ENCODE measurements at regions not wholly inside any gene's neighbourhood (a gene's known extent, or its start where the extent isn't known, plus 50 kb on each side); places are given as distances from the start of the nearest gene placed in this dataset.
A peak's percentile ranks its signal among the peaks of the same experiment; 100 is the strongest.
"Not testable (repeated sequence)": the region's sequence is repeated elsewhere in the genome, so short reads cannot be mapped to it uniquely, and the experiment has no call there.

DNA sequence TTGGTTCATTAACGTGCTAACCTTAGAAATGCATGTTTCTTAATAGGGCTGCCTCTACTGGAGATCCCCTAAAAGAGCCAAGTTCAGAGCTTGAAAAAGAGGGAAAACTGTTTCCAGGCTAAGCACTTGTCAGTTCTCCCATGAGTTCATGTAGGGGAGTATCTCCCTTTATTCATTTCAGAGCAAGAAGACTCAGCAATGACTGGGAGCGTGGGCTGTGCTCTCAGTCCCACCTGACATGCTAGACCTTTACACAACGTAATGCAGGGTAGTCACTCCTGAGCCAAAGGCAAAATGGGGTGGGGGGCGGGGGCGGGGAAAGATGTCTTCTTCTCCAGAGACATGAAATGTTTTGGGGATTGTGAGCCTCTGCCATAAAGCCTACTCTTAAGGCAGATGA lies 420.1 kb upstream of the MCTP2 start:
- ATAC-seq (no peak), DNase-seq (no peak)
- intact Hi-C loops (cut with micrococcal nuclease): no loop called here

DNA sequence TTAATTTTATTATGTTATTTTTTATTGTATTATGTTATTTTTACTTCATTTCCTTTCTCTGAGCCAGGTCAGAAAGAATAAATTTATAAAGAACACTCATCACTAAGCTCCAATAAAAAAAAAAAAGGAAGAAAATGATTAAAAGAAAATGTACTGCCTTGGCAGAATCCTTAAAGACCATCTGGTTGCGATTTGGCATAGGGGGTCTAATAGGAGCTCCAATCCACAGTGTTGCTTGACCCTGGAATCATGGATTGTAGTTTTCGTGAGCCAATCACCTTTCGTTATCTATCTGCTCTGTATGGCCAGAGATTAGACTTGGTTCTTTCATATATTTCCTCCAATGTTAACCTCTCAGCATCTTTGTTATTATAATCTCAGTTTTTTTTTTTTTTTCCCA lies 421.8 kb upstream of the MCTP2 start:
- DNase-seq: no peak
- intact Hi-C loops (cut with micrococcal nuclease): no loop called here
- no peak for ATAC-seq

DNA sequence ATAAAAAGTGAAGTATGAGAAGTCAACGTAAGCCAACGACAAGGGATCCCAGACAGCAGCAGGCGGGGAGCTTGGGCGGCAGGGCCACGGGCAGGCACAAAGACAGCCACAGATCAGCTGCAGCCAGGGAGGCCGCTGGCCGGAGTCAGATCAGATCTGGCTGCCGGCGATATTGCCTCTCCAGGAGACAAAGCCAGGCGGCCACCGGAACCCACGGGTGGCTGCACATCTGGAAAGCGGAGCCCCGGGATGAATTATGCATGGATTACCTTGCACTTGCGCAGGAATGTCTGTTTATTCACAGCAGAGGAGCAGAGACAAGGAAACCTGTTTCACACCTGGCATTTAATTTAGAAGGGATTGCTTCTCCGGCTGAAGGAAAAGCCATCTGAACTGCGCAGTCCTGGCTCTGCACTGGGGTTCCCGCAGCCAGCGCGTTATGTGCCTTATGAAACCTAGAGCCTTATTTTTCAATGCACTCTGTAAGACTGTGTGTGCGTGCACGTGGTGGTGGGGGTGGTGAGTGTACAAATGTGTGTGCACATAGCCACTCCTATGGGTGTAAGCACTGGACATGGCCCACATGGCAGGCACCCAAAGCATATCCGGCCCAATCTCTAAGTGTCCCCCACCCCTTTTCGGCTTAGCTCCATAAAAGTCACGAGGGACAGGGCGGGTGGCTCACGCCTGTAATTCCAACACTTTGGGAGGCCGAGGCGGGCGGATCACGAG lies 427.8 kb upstream of the MCTP2 start:
- intact Hi-C loops (cut with micrococcal nuclease): no loop called here
- DNase-seq: peak; percentile 47
- ATAC-seq: peak; percentile 89

DNA sequence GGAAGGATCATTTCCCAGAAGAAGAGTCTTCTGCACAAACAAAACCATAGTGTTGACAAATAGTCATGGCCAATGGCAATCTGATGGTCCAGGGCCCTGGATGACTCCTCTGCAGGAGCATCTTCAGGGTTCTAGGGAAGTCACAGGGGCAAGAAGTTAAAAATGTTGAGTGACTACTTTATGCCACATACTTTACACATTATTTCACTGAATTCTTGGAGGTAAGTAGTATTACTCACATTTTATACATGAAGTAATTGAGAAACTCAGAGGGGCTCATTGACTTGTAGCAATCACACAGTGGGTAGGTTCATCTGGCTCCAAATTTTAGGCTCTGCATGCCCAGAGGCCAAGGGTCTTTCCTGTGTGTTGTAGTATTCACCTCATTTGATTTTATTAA lies 430.2 kb upstream of the MCTP2 start:
- DNase-seq (no peak), ATAC-seq (no peak)
- intact Hi-C loops (cut with micrococcal nuclease): no loop called here

DNA sequence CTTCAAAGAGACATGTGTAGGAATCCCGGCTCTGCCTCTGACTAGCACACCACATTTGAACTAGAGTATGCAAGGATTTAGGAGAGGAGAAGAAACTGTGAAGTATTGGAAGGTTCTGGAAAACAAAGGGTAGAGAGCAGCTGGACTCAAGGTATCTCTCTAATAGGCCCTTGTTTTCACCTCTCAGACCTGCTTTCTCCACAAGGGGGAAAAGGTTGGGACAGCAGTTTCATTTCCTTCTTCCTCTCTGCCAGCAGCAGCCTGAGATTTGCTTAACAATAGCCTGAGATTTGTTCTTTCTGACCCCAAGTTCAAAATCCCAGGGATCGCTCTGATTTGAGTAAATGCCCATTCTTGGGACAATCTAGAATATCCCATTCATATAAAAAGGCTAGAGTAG lies 430.6 kb upstream of the MCTP2 start:
- ATAC-seq (no peak), DNase-seq (no peak)
- intact Hi-C loops (cut with micrococcal nuclease): no loop called here

DNA sequence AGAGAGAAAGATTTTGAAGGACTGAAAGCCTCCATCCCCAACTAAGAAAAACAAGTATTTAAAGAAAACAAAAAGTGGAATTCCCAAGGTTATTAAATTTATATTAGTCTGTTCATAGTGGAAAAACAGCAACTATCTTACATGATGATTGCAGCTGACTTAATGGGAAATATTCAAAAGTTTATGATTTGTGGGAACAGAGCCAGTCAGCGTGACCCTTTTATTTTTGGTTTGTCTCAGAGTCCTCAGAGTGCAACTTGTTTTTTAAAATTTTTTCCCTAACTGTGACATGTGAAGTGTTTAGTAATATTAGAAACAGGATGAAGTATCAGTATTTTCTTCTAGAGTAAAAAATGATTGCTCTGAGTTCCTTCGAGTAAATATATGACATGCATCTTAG lies 441.9 kb upstream of the MCTP2 start:
- intact Hi-C loops (cut with micrococcal nuclease): no loop called here
- DNase-seq (no peak), ATAC-seq (no peak)

DNA sequence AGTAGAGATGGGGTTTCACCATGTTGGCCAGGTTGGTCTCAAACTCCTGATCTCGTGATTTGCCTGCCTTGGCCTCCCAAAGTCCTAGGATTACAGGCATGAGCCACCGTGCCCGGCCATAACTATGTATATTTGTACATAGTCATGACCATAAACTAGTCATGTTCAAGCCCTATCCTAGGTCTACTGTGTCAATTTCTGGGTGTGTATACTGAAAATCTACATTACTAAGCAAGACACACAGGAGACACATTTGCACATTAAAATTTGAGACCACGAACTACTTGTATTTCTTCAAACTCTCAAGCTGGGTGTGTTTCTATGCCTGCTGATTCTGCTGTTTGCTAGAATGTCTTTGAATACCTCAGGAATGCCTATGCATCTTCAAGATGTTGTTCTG lies 451.3 kb upstream of the MCTP2 start:
- intact Hi-C loops (cut with micrococcal nuclease): no loop called here
- no peak for ATAC-seq
- DNase-seq: no peak

DNA sequence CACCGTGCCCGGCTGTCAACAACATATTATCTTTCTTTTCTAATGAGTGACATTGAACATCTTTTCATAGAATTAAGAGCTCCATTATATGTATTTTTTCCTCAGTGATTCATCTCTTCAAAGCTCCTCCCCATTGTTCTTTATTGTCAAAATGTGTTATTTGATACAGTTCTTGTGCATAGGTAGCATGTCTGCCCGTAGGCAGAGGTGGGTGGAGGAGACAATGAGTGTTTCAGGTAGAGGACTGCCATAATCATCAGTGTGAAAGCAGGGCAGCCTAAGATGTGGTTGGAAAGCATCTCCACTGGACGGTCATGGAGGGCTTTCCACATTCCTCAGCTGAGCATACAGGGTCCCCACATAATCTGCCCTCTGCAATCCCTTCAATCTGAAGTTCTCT lies 452.0 kb upstream of the MCTP2 start:
- ATAC-seq: no peak
- intact Hi-C loops (cut with micrococcal nuclease): no loop called here
- no peak for DNase-seq

DNA sequence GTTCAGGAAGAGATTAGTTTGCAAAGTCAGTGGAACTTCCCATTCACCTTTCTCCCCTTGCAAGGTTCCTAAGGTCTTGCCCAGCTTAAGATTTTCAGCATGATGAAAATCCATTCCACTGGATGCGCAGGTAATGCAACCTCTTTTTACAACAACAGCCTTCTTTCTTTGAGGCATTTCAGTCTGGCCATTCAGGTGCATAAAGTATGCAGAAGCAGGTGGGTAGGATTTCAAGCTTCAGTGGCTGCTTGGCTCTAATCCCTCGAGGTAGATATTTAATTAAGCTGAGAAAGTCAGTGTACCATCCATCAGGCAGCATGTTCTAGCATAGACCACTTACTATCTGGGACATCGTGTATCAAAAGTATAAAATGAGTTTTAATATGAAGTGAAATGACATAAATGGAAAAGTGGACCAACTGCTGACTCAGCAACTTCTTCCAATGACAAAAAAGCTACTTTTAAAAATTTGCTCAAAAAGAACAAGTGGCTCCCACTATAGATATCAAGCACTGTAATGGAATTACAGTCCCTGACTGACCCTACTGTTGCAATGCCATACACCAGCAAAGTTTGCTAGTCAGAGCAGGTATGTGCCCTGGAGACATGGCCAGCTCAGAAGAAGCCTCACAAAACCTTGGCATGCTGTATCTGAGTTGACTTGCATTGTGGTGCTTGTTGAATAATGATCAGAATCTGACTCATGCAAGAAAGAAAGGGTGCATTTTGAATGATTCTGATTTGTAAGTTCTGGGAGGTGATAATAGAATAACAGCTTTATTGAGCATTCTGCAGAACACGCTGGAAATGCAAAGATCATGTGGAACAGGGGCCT lies 459.9 kb upstream of the MCTP2 start:
- DNase-seq: no peak
- intact Hi-C loops (cut with micrococcal nuclease): no loop called here

DNA sequence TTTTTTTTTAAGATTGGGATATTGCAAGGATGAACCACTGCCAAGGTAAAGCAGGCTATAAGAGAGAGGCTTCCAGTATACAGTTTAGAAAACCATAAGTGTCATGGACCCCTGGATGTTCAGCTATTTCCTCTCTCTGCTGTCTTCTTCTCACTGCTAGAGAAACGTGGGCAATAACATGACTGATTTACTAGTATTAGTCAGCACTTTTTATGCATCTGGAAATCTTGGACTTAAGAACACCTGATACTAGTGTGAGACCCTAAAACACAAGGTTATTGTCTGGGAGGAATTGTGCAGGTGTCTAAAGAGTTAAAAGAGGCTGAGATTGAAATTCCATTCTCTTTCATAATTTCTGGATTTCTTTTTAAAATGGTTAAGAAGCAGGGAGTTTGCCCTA lies 460.6 kb upstream of the MCTP2 start:
- intact Hi-C loops (cut with micrococcal nuclease): no loop called here
- DNase-seq (no peak), ATAC-seq (no peak)

More for the DNA sequence above, 459.9 kb upstream of the MCTP2 start:
- ATAC-seq: no peak

DNA sequence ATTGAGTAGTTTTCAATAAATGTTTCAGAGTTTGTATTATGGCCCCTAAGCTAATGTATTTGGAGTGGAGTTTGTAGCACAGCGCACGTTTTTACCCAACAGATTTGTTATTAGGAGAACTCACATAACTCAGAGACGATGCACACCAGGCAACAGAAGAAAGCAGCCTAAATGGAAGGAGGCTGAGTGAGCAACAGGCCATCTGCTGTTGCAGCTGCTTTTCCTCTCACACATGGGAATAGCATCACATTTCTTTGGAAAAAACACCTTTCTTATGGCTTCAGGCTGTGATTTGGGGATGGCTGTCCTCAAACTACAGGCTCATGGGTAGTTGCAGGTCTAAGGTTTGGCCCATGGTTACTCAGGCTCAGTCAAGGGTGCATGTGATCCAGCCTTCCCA lies 469.3 kb upstream of the MCTP2 start:
- DNase-seq (no peak), ATAC-seq (no peak)
- intact Hi-C loops (cut with micrococcal nuclease): no loop called here

DNA sequence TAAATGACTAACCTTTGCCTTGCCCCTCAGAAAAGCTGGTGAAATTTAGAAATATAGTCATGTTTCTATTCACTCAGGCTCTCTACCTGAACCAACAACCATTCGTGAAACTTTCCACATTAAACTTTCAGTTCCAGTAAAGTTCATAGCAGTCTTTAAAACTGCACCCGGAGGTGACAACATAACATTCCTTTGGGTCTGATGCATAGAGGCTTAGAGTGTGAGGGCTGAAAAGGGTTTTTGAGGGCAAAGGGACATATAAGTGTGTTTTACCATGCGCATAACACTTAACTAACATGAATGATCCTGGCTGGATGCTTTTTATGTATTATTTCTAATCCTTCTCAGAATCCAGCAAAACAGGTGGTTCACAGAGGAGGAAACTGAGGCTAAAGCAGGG lies 471.7 kb upstream of the MCTP2 start:
- DNase-seq (no peak), ATAC-seq (no peak)
- intact Hi-C loops (cut with micrococcal nuclease): no loop called here

DNA sequence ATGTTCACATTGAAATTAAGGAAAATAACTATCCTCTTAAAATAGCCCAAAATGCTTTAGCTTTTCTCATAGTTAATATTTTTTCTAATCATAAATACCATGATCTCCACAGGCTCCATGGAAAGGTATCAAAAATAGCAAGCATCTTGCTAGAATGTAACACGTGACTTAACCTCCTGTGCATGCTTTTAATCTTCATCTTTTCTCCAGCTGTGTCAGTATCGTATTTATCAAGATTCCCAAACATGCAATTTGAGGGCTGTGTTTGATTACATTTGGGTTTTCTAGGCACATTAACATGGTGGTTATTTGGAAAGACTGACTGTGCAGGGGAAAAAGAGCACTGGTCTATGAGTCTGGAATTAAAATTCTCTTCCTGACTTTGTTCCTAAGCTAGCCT lies 472.5 kb upstream of the MCTP2 start:
- intact Hi-C loops (cut with micrococcal nuclease): no loop called here
- ATAC-seq (no peak), DNase-seq (no peak)

DNA sequence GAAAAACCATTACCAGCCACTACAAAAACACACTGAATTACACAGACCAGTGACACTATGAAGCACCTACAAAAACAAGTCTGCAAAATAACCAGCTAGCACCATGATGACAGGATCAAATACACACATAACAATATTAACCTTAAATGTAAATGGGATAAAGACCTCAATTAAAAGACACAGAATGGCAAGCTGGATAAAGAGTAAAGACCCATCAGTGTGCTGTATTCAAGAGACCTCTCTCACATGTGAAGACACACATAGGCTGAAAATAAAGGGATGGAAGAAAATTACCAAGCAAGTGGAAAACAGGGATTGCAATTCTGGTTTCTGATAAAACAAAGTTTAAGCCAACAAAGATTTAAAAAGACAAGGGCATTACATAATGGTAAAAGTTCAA lies 482.7 kb upstream of the MCTP2 start:
- DNase-seq (no peak), ATAC-seq (no peak)
- intact Hi-C loops (cut with micrococcal nuclease): no loop called here

DNA sequence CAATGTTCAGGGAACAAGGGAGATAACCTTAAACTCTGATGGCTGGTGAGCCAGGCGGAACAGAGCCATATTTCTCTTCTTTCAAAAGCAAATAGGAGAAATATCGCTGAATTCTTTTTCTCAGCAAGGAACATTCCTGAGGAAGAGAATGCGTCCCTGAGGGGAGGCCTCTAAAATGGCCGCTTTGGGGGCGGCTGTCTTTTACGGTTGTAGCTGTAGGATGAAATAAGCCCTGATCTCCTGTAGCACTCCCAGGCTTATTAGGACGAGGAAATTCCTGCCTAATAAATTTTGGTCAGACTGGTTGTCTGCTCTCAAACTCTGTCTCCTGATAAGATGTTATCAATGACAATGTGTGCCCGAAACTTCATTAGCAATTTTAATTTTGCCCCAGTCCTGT lies 496.4 kb upstream of the MCTP2 start:
- intact Hi-C loops (cut with micrococcal nuclease); DNase-seq; ATAC-seq: not testable (repeated sequence)

DNA sequence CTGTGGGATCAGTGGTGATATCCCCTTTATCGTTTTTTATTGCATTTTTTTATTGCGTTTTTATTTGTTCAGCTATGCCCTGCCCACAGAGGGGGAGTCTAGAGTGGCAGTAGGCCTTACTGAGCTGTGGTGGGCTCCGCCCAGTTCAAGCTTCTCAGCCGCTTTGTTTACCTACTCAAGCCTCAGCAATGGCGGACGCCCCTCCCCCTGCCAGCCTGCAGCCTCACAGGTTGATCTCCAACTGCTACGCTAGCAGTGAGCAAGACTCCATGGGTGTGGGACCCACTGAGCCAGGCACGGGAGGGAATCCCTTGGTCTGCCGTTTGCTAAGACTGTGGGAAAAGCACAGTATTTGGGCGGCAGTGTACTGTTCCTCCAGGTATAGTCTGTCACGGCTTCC lies 500.6 kb upstream of the MCTP2 start:
- intact Hi-C loops (cut with micrococcal nuclease): no loop called here
- DNase-seq (no peak), ATAC-seq (no peak)

DNA sequence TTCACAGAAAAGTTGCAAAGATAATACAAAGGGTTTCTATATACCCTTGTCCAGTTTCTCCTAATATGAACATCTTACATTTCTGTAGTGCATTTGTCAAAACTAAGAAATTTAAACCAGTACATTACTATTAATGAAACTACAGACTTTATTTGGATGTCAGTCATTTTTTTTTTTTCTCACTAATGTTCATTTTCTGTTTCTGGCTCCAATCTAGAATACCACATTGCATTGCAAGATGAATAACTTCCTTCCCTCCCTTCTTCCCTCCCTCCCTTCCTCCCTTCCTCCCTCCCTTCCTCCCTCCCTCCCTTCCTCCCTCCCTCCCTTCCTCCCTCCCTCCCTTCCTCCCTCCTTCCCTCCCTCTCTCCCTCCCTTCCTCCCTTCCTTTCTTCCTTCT lies 509.2 kb upstream of the MCTP2 start:
- DNase-seq (no peak), ATAC-seq (no peak)
- intact Hi-C loops (cut with micrococcal nuclease): no loop called here

DNA sequence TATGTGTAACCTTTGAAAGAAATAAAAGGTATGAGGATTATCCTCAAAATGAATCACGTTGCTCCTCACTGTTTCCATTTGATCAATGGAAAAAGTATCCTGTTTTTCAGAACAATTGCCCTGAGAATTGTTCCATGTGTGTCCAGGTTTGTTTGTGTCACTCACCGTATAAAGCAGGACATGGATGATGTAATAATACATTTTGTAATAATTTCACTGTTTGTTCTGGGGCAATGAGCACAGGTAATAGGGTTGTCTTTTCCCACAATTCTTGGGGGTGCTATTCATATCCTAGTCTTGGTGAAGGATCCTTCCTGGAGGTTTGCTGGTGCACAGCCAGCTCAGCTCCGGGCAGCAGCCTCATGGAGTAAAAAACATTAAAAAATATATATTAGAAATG lies 510.8 kb upstream of the MCTP2 start:
- intact Hi-C loops (cut with micrococcal nuclease): no loop called here
- no peak for ATAC-seq
- DNase-seq: no peak

DNA sequence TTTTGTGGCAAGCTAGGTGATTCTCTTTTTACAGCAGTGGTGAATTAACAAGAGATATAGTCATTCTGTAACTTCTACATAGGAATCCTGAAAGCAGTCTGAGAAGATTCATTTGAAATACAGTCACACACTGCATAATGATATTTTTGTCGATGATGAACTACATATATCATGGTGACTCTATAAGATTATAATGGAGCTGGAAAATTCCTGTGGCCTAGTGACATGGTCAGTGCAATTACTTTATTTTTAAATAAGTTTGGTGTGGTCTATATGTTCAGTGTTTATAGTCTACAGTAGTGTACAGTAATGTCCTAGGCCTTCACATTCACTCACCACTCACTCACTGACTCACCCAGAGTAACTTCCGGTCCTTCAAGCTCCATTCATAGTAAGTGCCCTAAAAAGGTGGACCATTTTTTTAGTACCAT lies 511.4 kb upstream of the MCTP2 start:
- intact Hi-C loops (cut with micrococcal nuclease): no loop called here
- DNase-seq: no peak
- ATAC-seq: no peak

DNA sequence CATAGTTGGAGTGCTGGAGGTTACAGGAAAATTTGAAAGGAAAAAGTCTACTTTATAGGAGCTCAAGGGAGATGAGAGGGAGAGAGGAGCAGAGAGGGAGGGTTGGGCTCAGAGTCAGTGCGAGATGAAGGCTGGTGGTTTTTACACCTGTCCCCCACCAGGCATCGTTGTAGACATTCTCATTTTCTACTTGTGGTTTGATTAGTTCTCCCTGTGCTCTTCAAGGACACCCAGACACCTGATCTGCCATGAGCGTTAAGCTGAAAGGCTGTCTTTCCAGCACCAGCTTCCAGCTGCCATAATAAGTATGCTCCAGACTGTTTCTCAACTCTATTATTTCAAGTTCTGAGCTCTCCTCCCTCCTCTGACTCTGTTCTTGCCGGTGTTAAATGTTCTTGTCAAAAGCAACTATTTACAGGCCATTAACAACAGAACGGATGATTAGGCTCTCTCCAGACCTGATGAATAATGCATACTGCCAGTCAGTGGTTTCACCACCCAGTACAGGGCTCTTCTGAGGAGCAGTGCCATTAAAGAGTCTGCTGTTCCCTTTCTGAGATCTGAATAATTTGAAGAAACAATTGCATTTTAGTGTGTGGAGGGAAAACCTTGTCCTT lies 514.6 kb upstream of the MCTP2 start:
- ATAC-seq: no peak
- no peak for DNase-seq
- intact Hi-C loops (cut with micrococcal nuclease): no loop called here

DNA sequence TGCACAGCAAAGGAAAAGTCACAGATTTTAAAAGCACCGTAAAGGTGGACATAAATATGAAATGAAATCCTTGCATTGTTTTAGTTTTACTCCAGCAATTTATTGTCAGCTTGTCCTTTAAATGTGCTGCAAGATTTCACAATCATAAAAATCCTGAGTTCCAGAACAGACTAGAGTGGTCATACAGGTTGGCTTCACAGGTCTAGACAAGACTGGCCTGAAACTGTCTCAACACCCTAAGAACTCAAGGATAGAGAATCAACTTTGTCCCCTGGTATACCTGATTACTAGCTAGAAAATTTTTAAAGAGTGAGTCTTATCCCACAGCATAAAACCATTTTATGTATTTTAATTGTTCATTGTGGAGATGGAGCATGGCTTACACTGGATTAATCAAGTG lies 521.7 kb upstream of the MCTP2 start:
- no peak for ATAC-seq
- DNase-seq: no peak
- intact Hi-C loops (cut with micrococcal nuclease): no loop called here

All from left ventricle myocardium superior (tissue), 1 donor.